NCI-H2081 (cell line): ENCODE measurements at regions not wholly inside any gene's neighbourhood (a gene's known extent, or its start where the extent isn't known, plus 50 kb on each side); places are given as distances from the start of the nearest gene placed in this dataset.

ENCODE experiments used
- DNase-seq, 2 experiments: peaks; one replicate each; lab custom pipeline; 2025; lab: John Stamatoyannopoulos, UW

GRCh38 chr4:65789805-65790204 is 119.5 kb upstream of the EPHA5 start:
- no peak for DNase-seq

- DNase-seq: no peak
Measured at GRCh38 chr4:65789341-65789740, 119.1 kb upstream of the EPHA5 start.

- no peak for DNase-seq
Measured at GRCh38 chr4:65777270-65777669, 107.0 kb upstream of the EPHA5 start.

- no peak for DNase-seq
Measured at GRCh38 chr4:65773636-65774035, 103.3 kb upstream of the EPHA5 start.

- no peak for DNase-seq
Measured at GRCh38 chr4:65747386-65747785, 77.1 kb upstream of the EPHA5 start.

GRCh38 chr4:65738134-65738533 is 67.8 kb upstream of the EPHA5 start:
- no peak for DNase-seq

GRCh38 chr4:65737672-65738071 is 67.4 kb upstream of the EPHA5 start:
- no peak for DNase-seq

- DNase-seq: no peak
Measured at GRCh38 chr4:65724973-65725372, 54.7 kb upstream of the EPHA5 start.
